Natural killer cell (primary cell): ENCODE measurements at regions not wholly inside any gene's neighbourhood (a gene's known extent, or its start where the extent isn't known, plus 50 kb on each side); places are given as distances from the start of the nearest gene placed in this dataset.

Experiments
- ATAC-seq, 3 donors: fragments of 150-1000 bp in 2 of 3; fragments of 200-7000 bp in 1 of 3; cut with Tn5 transposase; 1 replicate in 1 of 3; 2 replicates in 2 of 3; pipeline ENCODE4 v1.10.0; 2021; ENCODE audit warnings: mild to moderate bottlenecking in 2 of 3, moderate library complexity in 2 of 3
- DNase-seq, 2 donors: peaks; one replicate each; pipeline versions ENCODE4 v3.0.0 to v3.0.0-alpha.2; 2013 to 2021; ENCODE audit warnings: mixed read lengths in 1 of 2
- H3K27ac ChIP-seq: one replicate; pipeline ENCODE4 v1.5.1; 2013; ENCODE audit warnings: mild to moderate bottlenecking, low read length
- H3K27me3 ChIP-seq: one replicate; pipeline ENCODE4 v1.6.1; 2013; ENCODE audit warnings: low read length; ENCODE audit not compliant: control insufficient read depth, insufficient read depth
- H3K36me3 ChIP-seq: one replicate; pipeline ENCODE4 v1.6.1; 2013; ENCODE audit warnings: low read length; ENCODE audit not compliant: control insufficient read depth, insufficient read depth
- H3K4me1 ChIP-seq: one replicate; pipeline ENCODE4 v1.6.1; 2013; ENCODE audit warnings: low read length; ENCODE audit not compliant: control insufficient read depth, insufficient read depth
- H3K4me3 ChIP-seq: one replicate; pipeline ENCODE4 v1.5.1; 2013; ENCODE audit warnings: low read length
- H3K9me3 ChIP-seq: one replicate; pipeline ENCODE4 v1.6.1; 2013; ENCODE audit warnings: low read length; ENCODE audit not compliant: control insufficient read depth, insufficient read depth
- H3K27ac Mint-ChIP-seq, 2 donors: one replicate each; pipeline ENCODE4 v1.8.0; 2022; ENCODE audit warnings: mild to moderate bottlenecking in 2 of 2, mixed read lengths in 2 of 2, moderate library complexity in 1 of 2
- H3K27me3 Mint-ChIP-seq, 2 donors: one replicate each; pipeline ENCODE4 v1.8.0; 2022; ENCODE audit warnings: low read depth in 2 of 2, mixed read lengths in 2 of 2
- H3K36me3 Mint-ChIP-seq: one replicate; pipeline ENCODE4 v1.8.0; 2022; ENCODE audit warnings: mixed read lengths
- H3K4me1 Mint-ChIP-seq, 2 donors: one replicate each; pipeline ENCODE4 v1.8.0; 2022; ENCODE audit warnings: mixed read lengths in 2 of 2
- H3K4me3 Mint-ChIP-seq: one replicate; pipeline ENCODE4 v1.8.0; 2022; ENCODE audit warnings: mild to moderate bottlenecking, moderate library complexity, mixed read lengths
- H3K9me3 Mint-ChIP-seq, 2 donors: one replicate each; pipeline ENCODE4 v1.8.0; 2022; ENCODE audit warnings: mixed read lengths in 2 of 2
- WGBS: methylation state at CpG from one replicate; pipeline ENCODE4 v1.1.7; 2013; ENCODE audit warnings: missing lambda C conversion rate; ENCODE audit not compliant: insufficient coverage; 5-methylcytosine and 5-hydroxymethylcytosine counted together
- intact Hi-C: fragments of 100-400 bp; cut with micrococcal nuclease; formaldehyde crosslinking; loops from one replicate; pipeline ENCODE4 v1.14.2; 2022
- TF ChIP-seq, protein P1 (sequence below): fragments of 200-600 bp; IDR thresholded peaks from one replicate; pipeline ENCODE4 v1.8.0; 2022; ENCODE audit warnings: antibody characterized with exemption

DNA sequence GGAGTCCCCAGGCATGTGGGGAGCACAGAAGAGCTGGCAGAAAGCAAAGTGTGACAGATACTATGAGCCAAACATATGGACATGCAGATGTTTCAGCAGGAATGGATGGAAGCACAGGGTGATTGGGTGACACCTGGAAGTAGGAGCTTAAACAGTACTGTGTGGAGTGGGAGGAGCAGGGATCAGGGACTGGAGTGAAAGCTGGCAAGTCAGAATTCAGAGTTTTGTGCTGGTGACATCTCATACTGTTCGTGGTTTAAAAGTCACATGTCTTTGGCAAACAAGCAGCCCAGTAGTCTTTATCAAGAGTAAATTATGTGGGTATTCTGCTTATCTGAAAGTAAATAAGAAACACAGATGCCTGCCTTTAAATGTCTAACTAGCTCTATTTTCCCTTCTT, 408.2 kb downstream of the COG6 start:
- intact Hi-C loops: no loop called here
- no peak overlapping the region for H3K27ac Mint-ChIP-seq
- no peak for ATAC-seq

DNA sequence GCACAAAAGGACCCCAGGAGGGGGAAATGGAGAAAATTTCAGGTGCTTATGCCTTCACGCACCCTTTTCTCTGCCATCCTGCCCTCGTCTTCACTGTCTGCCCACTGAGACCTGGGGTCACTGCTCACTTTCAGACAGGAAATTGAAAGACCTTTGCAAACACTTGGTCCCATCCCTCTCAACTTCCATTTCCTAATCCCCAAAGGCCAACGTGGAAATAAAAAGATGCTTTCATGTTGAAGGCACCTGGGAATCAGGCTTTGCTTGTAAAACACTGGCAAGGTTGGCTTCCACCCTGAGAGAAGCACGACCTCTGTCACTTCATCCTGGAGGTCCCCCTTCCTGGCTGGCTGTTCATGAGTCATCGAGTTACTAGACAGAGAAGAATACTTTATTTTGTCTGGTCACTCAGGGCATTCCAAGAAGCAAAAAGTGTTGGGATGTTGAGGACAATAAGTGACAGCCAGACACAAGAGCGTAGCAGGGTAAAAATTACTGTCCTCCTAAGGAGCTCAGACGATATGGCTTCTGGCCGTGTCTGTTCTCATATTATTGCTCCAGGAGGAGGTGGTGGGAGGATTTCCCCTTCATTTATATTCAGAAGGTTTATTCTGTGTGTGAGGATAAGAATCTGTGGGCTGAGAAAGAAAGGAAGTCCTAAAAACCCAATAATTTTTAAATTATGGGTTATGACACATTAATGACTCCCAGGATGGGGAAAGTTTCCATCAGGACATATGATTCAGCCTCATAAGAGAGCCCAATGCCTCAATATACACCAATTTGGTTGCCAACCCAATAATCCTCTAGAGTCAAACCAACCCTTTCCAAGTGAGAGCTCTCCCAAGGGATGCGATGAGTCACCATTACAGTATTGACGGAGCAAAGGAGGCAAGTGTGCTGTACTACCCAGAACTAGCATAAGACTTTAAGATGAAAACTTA, 409.0 kb downstream of the COG6 start:
- DNase-seq (no peak), ATAC-seq (no peak)
- intact Hi-C loops: no loop called here
- Histone ChIP-seq H3K4me1 (no peaks in the 10 kb centered on the region), H3K27me3 (no peaks in the 10 kb centered on the region), H3K9me3 (no peaks in the 10 kb centered on the region), H3K27ac (no peak overlapping the region), H3K4me3 (no peak overlapping the region), H3K36me3 (no peaks in the 10 kb centered on the region)
- Mint-ChIP-seq H3K4me3 (no peak overlapping the region), H3K9me3 (no peaks in the 10 kb centered on the region), H3K4me1 (no peaks in the 10 kb centered on the region), H3K27ac (no peak overlapping the region), H3K27me3 (peaks cover 0 to 7% of the 10 kb centered on the region in 2 donors), H3K36me3 (no peaks in the 10 kb centered on the region)
- 83% methylated on average over 9 of the region's 10 CpGs for WGBS
- TF ChIP-seq, protein P1, sequence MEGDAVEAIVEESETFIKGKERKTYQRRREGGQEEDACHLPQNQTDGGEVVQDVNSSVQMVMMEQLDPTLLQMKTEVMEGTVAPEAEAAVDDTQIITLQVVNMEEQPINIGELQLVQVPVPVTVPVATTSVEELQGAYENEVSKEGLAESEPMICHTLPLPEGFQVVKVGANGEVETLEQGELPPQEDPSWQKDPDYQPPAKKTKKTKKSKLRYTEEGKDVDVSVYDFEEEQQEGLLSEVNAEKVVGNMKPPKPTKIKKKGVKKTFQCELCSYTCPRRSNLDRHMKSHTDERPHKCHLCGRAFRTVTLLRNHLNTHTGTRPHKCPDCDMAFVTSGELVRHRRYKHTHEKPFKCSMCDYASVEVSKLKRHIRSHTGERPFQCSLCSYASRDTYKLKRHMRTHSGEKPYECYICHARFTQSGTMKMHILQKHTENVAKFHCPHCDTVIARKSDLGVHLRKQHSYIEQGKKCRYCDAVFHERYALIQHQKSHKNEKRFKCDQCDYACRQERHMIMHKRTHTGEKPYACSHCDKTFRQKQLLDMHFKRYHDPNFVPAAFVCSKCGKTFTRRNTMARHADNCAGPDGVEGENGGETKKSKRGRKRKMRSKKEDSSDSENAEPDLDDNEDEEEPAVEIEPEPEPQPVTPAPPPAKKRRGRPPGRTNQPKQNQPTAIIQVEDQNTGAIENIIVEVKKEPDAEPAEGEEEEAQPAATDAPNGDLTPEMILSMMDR: no peak

More for the DNA sequence above, 408.2 kb downstream of the COG6 start:
- Histone ChIP-seq H3K4me3 (no peak overlapping the region), H3K9me3 (no peaks in the 10 kb centered on the region), H3K36me3 (no peaks in the 10 kb centered on the region), H3K27ac (no peak overlapping the region), H3K27me3 (no peaks in the 10 kb centered on the region), H3K4me1 (no peaks in the 10 kb centered on the region)
- Mint-ChIP-seq H3K9me3 (no peaks in the 10 kb centered on the region), H3K4me1 (no peaks in the 10 kb centered on the region), H3K27me3 (peaks cover 0 to 7% of the 10 kb centered on the region in 2 donors), H3K4me3 (no peak overlapping the region), H3K36me3 (no peaks in the 10 kb centered on the region)
- TF ChIP-seq, protein P1: no peak
- DNase-seq: no peak
- WGBS: 65% methylated on average over 1 of the region's 1 CpG

DNA sequence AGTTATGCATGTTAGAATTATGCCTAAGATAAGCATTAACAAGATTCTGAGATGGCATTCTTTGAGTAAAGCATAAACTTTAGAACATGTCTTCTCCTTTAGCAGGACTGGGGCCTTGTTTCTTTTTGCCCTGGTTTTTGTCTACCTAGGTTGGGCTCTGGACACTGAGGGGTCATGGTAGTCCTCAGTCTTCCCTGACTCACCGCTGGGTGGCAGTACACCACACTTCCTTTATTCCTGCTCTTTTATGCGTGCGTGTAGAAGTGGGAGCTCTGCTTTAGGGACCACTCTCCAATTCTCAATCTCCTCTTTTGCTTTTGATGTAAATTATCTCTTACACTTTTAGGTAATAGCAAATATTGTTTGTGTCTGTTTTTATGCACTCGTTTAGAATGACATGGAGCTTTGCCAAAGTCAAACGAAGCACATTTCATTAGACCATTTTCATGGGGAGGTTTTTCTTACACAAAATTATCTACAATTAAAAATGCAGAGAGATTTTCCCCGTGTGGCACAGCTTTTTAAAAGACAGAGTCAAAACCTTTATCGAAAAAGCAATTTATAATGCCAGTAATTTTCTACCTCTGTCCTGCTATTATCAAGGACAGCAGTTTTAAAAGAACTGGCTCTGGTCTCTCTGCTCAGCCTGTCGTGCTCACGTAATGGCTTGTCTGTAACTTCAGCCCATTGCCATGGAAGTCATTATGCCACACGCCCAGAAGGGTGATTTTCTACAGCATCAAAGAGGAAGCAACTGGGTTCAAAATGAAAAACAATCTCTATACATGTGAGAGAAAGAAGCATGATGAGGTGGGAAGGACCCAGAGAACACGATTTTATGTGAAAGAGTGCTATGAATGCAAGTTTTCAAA, 413.9 kb downstream of the COG6 start:
- WGBS: 56% methylated on average over 5 of the region's 11 CpGs
- no peaks in the 10 kb centered on the region for H3K4me1 Mint-ChIP-seq
- TF ChIP-seq, protein P1: peak; percentile 78
- DNase-seq (peak; percentile 61 to 88), ATAC-seq (peak; percentile 81 to 97 (median 91))
- intact Hi-C loops: loop anchor here (1.0 to 2.0 kb wide), 2 partner anchors 614 to 707 kb away; no protein-coding TSS in a partner anchor
- no peak overlapping the region for H3K4me3 ChIP-seq
- no peaks in the 10 kb centered on the region for H3K9me3 Mint-ChIP-seq
- H3K27me3 Mint-ChIP-seq: peaks cover 0 to 11% of the 10 kb centered on the region in 2 donors
- H3K27ac Mint-ChIP-seq: no peak overlapping the region
- no peak overlapping the region for H3K27ac ChIP-seq
- H3K36me3 Mint-ChIP-seq: no peaks in the 10 kb centered on the region
- no peaks in the 10 kb centered on the region for H3K27me3 ChIP-seq
- H3K4me3 Mint-ChIP-seq: no peak overlapping the region
- H3K36me3 ChIP-seq: no peaks in the 10 kb centered on the region
- H3K4me1 ChIP-seq: no peaks in the 10 kb centered on the region
- H3K9me3 ChIP-seq: no peaks in the 10 kb centered on the region
